HEK293T (cell line): ENCODE measurements at regions not wholly inside any gene's neighbourhood (a gene's known extent, or its start where the extent isn't known, plus 50 kb on each side); places are given as distances from the start of the nearest gene placed in this dataset.

Experiments
- CTCF ChIA-PET: fragments of 350-600 bp; formaldehyde crosslinking; extraction: SDS; loops from one replicate; lab custom pipeline; 2021; ENCODE audit warnings: antibody characterized with exemption, inconsistent platforms; lab: Yijun Ruan, JAX
- POLR2A ChIA-PET: fragments of 350-600 bp; formaldehyde crosslinking; extraction: SDS; loops from one replicate; lab custom pipeline; 2020; ENCODE audit warnings: antibody characterized with exemption, inconsistent platforms; lab: Yijun Ruan, JAX
- DNase-seq: peaks from one replicate; pipeline ENCODE4 v3.0.0; 2012; ENCODE audit warnings: mixed read lengths; ENCODE audit errors: extremely low spot score
- ARNT ChIP-seq: fragments of 450-650 bp; IDR thresholded peaks from 2 replicates; pipeline ENCODE4 v1.6.1; 2017; ENCODE audit warnings: mild to moderate bottlenecking
- BHLHE40 ChIP-seq: fragments of 450-650 bp; IDR thresholded peaks from 2 replicates; pipeline ENCODE4 v1.6.1; 2016; ENCODE audit warnings: mild to moderate bottlenecking, moderate library complexity, borderline replicate concordance
- CTBP1 ChIP-seq: fragments of 450-650 bp; IDR thresholded peaks from 2 replicates; pipeline ENCODE4 v1.6.1; 2016; ENCODE audit warnings: borderline replicate concordance
- ELF4 ChIP-seq: fragments of 450-650 bp; IDR thresholded peaks from 2 replicates; pipeline ENCODE4 v1.6.1; 2017; ENCODE audit warnings: antibody characterized with exemption
- FOXA1 ChIP-seq: fragments of 450-650 bp; IDR thresholded peaks from 2 replicates; pipeline ENCODE4 v1.6.1; 2016; ENCODE audit warnings: mild to moderate bottlenecking
- FOXK2 ChIP-seq: fragments of 450-650 bp; IDR thresholded peaks from 2 replicates; pipeline ENCODE4 v1.6.1; 2016; ENCODE audit warnings: mild to moderate bottlenecking
- FOXM1 ChIP-seq: fragments of 450-650 bp; IDR thresholded peaks from 2 replicates; pipeline ENCODE4 v1.6.1; 2017; ENCODE audit warnings: mild to moderate bottlenecking, borderline replicate concordance
- HDGF ChIP-seq: fragments of 450-650 bp; IDR thresholded peaks from 2 replicates; pipeline ENCODE4 v1.6.1; 2017; ENCODE audit warnings: antibody characterized with exemption, borderline replicate concordance
- L3MBTL2 ChIP-seq: fragments of 450-650 bp; conservative IDR thresholded peaks from 2 replicates; pipeline ENCODE4 v1.6.1; 2016; ENCODE audit warnings: mild to moderate bottlenecking
- LEF1 ChIP-seq: fragments of 450-650 bp; IDR thresholded peaks from 2 replicates; pipeline ENCODE4 v1.6.1; 2017; ENCODE audit warnings: mild to moderate bottlenecking, borderline replicate concordance
- NFRKB ChIP-seq: fragments of 450-650 bp; IDR thresholded peaks from 2 replicates; pipeline ENCODE4 v1.6.1; 2016; ENCODE audit warnings: mild to moderate bottlenecking, moderate library complexity
- PKNOX1 ChIP-seq: fragments of 450-650 bp; IDR thresholded peaks from 2 replicates; pipeline ENCODE4 v1.6.1; 2016
- SP1 ChIP-seq: fragments of 450-650 bp; IDR thresholded peaks from 2 replicates; pipeline ENCODE4 v1.6.1; 2017
- SUZ12 ChIP-seq: fragments of 450-650 bp; IDR thresholded peaks from 2 replicates; pipeline ENCODE4 v1.6.1; 2016; ENCODE audit warnings: mild to moderate bottlenecking
- TARDBP ChIP-seq: fragments of 450-650 bp; IDR thresholded peaks from 2 replicates; pipeline ENCODE4 v1.6.1; 2016
- ZNF384 ChIP-seq: fragments of 450-650 bp; IDR thresholded peaks from 2 replicates; pipeline ENCODE4 v1.6.1; 2016

DNA sequence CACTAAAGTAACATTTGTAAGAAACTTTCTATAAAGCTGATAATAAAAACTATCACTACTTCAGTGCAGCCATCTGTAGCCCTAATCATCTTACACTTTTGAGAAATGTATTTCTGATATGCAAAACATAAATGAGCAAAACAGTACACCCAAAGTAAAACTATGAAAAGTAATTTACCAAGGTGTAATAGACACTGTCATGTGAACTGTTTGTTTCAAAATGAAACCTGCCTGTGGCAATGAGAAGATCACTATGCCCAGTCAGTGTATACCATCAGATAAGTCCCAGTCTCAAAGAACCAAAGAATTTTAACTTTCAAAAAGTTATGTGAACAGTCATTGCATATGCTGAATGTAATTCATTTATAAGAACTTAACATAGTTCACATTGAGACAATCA lies 398.1 kb downstream of the CDC14C start:
- CTCF ChIA-PET = no interaction called here
- no peak for DNase-seq
- TF ChIP-seq TARDBP = no peak
- no peak for TF ChIP-seq NFRKB
- no peak for TF ChIP-seq SP1
- TF ChIP-seq L3MBTL2 = no peak
- no peak for TF ChIP-seq BHLHE40
- no peak for TF ChIP-seq CTBP1
- no peak for TF ChIP-seq FOXK2
- no peak for TF ChIP-seq ZNF384
- POLR2A ChIA-PET = no interaction called here

DNA sequence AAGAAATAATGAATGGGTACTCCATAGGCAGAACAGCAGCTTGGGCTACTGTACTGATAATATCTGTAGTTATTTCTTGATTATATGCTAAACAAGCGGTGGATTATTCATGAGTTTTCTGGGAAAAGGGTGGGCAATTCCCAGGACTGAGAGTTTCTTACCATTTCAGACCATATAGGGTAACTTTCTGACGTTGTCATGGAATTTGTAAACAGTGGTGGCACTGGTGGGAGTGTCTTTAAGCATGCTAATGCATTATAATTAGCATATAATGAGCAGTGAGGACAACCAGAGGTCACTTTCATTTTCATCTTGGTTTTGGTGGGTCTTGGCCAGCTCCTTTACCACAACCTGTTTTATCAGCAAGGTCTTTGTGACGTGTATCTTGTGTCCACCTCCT lies 399.7 kb downstream of the CDC14C start:
- POLR2A ChIA-PET = no interaction called here
- TF ChIP-seq ELF4 (no peak), HDGF (no peak), BHLHE40 (no peak)
- DNase-seq = no peak
- CTCF ChIA-PET = no interaction called here

DNA sequence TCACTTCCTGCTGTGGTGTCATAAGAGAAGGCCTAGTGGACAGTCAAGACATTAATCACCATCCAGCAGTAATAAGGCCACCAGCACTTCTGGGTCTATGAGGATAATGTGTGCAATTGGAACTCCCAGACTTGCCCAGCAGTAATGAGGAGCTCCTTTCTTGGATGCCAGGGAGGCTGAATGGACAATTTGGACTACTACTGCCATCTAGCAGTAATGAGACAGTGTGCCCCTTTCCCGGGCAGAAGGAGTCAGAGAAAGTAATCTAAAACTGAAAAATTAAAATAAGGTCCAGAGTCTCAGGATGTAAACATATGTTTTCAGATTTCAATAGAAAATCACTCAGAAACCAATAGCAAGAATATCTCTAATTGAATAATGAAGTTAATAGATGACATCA lies 400.4 kb downstream of the CDC14C start:
- DNase-seq = no peak
- ChIA-PET POLR2A (no interaction called here), CTCF (interaction anchor here (0.7 kb wide), 1 partner anchor 642 kb away, joined by 3 read pairs; no protein-coding TSS in a partner anchor)
- TF ChIP-seq ARNT (no peak), LEF1 (no peak), BHLHE40 (no peak), HDGF (no peak), ZNF384 (no peak), SP1 (no peak), FOXA1 (no peak)

DNA sequence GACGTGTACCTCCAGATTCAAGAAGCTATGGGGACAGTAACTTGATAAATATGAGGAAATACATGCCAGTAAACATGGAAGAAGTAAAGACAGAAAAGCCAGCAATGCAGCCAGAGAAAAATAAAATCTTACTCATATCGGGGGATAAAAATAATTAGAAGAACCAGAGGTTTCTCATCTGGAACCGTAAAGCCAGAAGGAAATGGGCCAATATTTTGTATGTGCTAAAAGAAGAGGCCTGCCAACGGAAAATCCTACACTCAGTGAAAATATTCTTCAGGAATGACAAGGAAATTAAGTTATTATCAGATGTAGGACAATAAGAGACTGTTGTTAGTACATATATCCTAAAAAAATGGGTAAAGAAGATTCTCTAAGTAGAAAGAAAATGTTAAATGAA lies 401.2 kb downstream of the CDC14C start:
- TF ChIP-seq ARNT = no peak
- TF ChIP-seq BHLHE40 = no peak
- no peak for TF ChIP-seq PKNOX1
- no peak for TF ChIP-seq L3MBTL2
- TF ChIP-seq SP1 = no peak
- TF ChIP-seq ZNF384 = no peak
- no peak for TF ChIP-seq ELF4
- no peak for TF ChIP-seq LEF1
- no peak for TF ChIP-seq FOXA1
- no peak for TF ChIP-seq FOXK2
- TF ChIP-seq NFRKB = no peak
- no peak for TF ChIP-seq HDGF
- TF ChIP-seq TARDBP = no peak
- TF ChIP-seq CTBP1 = no peak
- TF ChIP-seq FOXM1 = no peak
- ChIA-PET POLR2A (no interaction called here), CTCF (no interaction called here)
- no peak for DNase-seq

- CTCF ChIA-PET = no interaction called here
- no peak for TF ChIP-seq SP1
- TF ChIP-seq FOXK2 = no peak
- no peak for DNase-seq
- POLR2A ChIA-PET = no interaction called here
Observed at GRCh38 chr7:49327155-49327554, 402.8 kb downstream of the CDC14C start.

- ChIA-PET CTCF (interaction anchor here (0.6 kb wide), 1 partner anchor 146 kb away, joined by 4 read pairs; no protein-coding TSS in a partner anchor), POLR2A (no interaction called here)
- TF ChIP-seq PKNOX1 (no peak), BHLHE40 (no peak), CTBP1 (no peak), SUZ12 (no peak), TARDBP (no peak), NFRKB (no peak)
- DNase-seq = no peak
Observed at GRCh38 chr7:49333180-49333881, 409.0 kb downstream of the CDC14C start.

DNA sequence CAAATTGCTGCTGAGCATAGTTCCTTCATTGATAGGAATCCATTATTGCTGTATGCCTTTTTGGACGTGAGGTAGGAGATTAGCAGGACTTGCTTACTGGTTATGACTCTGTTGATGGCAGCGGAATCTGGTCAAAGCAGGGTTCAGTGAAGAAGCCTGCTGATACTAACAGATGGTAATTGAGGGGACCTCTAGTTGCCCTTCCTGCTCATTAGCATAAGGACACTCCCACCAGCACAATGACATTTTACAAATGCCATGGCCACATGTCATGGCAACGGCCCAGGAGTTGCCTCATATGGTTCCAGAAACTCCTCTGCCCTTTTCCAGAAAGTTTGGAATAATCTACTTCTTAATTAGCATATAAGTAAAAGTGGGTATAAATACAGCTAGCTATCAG lies 417.5 kb downstream of the CDC14C start:
- TF ChIP-seq ZNF384 (no peak), BHLHE40 (no peak), FOXK2 (no peak)
- POLR2A ChIA-PET = no interaction called here
- DNase-seq = no peak
- CTCF ChIA-PET = no interaction called here

DNA sequence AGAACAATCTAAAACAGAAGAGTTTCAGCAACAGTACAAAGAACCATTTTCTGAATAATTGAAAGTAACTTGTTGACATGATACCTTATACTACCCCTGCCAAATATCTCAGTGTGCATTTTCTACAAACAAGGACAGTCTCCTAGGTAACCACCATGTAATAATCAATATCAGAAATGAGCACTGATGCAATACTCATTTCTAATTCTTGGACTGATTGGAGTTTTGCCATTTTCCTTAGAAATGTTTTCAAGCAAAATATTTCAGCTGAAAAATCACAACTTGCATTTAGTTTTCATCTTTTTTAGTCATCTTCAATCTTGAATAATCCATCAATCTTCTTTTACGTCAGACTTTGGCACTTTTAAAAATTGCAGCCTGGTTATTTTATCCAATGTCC lies 420.2 kb downstream of the CDC14C start:
- TF ChIP-seq TARDBP (no peak), SUZ12 (no peak), HDGF (no peak), FOXA1 (no peak)
- DNase-seq = no peak
- CTCF ChIA-PET = no interaction called here
- POLR2A ChIA-PET = no interaction called here
